ENCODE measurements at regions not wholly inside any gene's neighbourhood (a gene's known extent, or its start where the extent isn't known, plus 50 kb on each side); places are given as distances from the start of the nearest gene placed in this dataset.
"Not testable (repeated sequence)": the region's sequence is repeated elsewhere in the genome, so short reads cannot be mapped to it uniquely, and the experiment has no call there.

- no peak for DNase-seq
These were observed 84.4 kb upstream of the TWIST2 start for GRCh38 chr2:238763471-238763995.

- no peak for DNase-seq
These were observed 82.3 kb upstream of the TWIST2 start for GRCh38 chr2:238765590-238765989.

GRCh38 chr2:238771218-238771617 is 76.7 kb upstream of the TWIST2 start:
- DNase-seq = no peak

GRCh38 chr2:238771639-238772038 is 76.2 kb upstream of the TWIST2 start:
- DNase-seq = no peak

- DNase-seq = no peak
These were observed 75.1 kb upstream of the TWIST2 start for GRCh38 chr2:238772635-238773297.

- no peak for DNase-seq
These were observed 74.4 kb upstream of the TWIST2 start for GRCh38 chr2:238773472-238773871.

- DNase-seq = no peak
These were observed 73.8 kb upstream of the TWIST2 start for GRCh38 chr2:238774071-238774470.

- DNase-seq = no peak
These were observed 72.8 kb upstream of the TWIST2 start for GRCh38 chr2:238774980-238775509.

- no peak for DNase-seq
These were observed 72.3 kb upstream of the TWIST2 start for GRCh38 chr2:238775591-238775990.

GRCh38 chr2:238776003-238776760 is 71.7 kb upstream of the TWIST2 start:
- no peak for DNase-seq

GRCh38 chr2:238776761-238777046 is 71.2 kb upstream of the TWIST2 start:
- not testable (repeated sequence) for DNase-seq

- no peak for DNase-seq
These were observed 70.4 kb upstream of the TWIST2 start for GRCh38 chr2:238777369-238778067.

- peak; percentile 9 to 32 (median 20) for DNase-seq
These were observed 63.0 kb upstream of the TWIST2 start for GRCh38 chr2:238784671-238785527.

- no peak for DNase-seq
These were observed 62.4 kb upstream of the TWIST2 start for GRCh38 chr2:238785528-238785860.

- no peak for DNase-seq
These were observed 61.5 kb upstream of the TWIST2 start for GRCh38 chr2:238786379-238786778.

GRCh38 chr2:238786792-238787490 is 60.9 kb upstream of the TWIST2 start:
- DNase-seq = no peak

GRCh38 chr2:238787501-238787900 is 60.4 kb upstream of the TWIST2 start:
- DNase-seq = no peak

GRCh38 chr2:238789317-238789806 is 58.5 kb upstream of the TWIST2 start:
- no peak for DNase-seq

- DNase-seq = no peak
These were observed 57.6 kb upstream of the TWIST2 start for GRCh38 chr2:238790126-238790832.

GRCh38 chr2:238790833-238791230 is 57.1 kb upstream of the TWIST2 start:
- DNase-seq = no peak

- DNase-seq = no peak
These were observed 56.5 kb upstream of the TWIST2 start for GRCh38 chr2:238791354-238791753.
